AG10803 (cell line): ENCODE measurements at regions not wholly inside any gene's neighbourhood (a gene's known extent, or its start where the extent isn't known, plus 50 kb on each side); places are given as distances from the start of the nearest gene placed in this dataset.

Experiments
- DNase-seq: peaks from one replicate; pipeline ENCODE4 v3.0.0; 2010; ENCODE audit warnings: low read depth
- H3K4me3 ChIP-seq: 2 replicates; pipeline ENCODE4 v1.5.1; 2011; ENCODE audit warnings: mild to moderate bottlenecking, low read length, control low read depth
- CTCF ChIP-seq: conservative IDR thresholded peaks from 2 replicates; pipeline ENCODE4 v1.5.1; 2011; ENCODE audit warnings: mild to moderate bottlenecking, low read length, control low read depth, inconsistent platforms

- DNase-seq: no peak
- TF ChIP-seq CTCF: no peak
- H3K4me3 ChIP-seq: no peak overlapping the region
These were observed 190.0 kb downstream of the OLFM1 start for GRCh38 chr9:135277219-135278201.

GRCh38 chr9:135278586-135278985 is 191.1 kb downstream of the OLFM1 start:
- no peak for DNase-seq
- TF ChIP-seq CTCF: no peak
- no peak overlapping the region for H3K4me3 ChIP-seq

GRCh38 chr9:135279385-135279784 is 191.9 kb downstream of the OLFM1 start:
- TF ChIP-seq CTCF: no peak
- DNase-seq: no peak
- no peak overlapping the region for H3K4me3 ChIP-seq

GRCh38 chr9:135279834-135280393 is 192.4 kb downstream of the OLFM1 start:
- TF ChIP-seq CTCF: no peak
- H3K4me3 ChIP-seq: no peak overlapping the region
- DNase-seq: no peak

- no peak for DNase-seq
- no peak overlapping the region for H3K4me3 ChIP-seq
- TF ChIP-seq CTCF: no peak
These were observed 193.2 kb downstream of the OLFM1 start for GRCh38 chr9:135280666-135281065.

- H3K4me3 ChIP-seq: no peak overlapping the region
- no peak for TF ChIP-seq CTCF
- DNase-seq: no peak
These were observed 193.7 kb downstream of the OLFM1 start for GRCh38 chr9:135281151-135281550.
